CD4-positive, alpha-beta T cell treated with Interleukin-10 for 1 hour (primary cell): ENCODE measurements at regions not wholly inside any gene's neighbourhood (a gene's known extent, or its start where the extent isn't known, plus 50 kb on each side); places are given as distances from the start of the nearest gene placed in this dataset.

Experiments used
- DNase-seq: peaks from one replicate; pipeline ENCODE4 v3.0.0-alpha.2; 2020

- DNase-seq: no peak
These were observed 58.3 kb upstream of the PPARA start for GRCh38 chr22:46092011-46092410.

GRCh38 chr22:46092670-46093410, 57.5 kb upstream of the PPARA start:
- DNase-seq: no peak

DNA sequence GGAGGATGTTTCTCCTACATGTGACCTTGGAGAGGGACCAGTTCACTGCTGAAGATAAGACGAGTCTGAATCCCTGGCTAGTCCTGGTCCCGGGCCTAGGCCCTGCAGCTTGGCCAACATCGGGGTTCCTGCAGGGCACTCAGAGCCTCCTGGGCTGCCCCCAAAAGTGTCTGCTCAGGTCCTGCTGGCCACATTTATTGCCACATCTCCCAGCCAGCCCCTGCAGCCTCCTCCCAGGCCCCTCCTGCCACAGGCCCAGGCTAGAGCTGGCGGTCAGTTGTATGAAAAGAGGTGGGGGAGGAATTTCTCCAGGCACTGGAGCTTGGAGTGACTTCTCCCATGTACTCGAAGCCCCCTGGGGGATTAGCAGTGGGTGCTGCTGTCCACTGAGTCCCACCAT, 56.5 kb upstream of the PPARA start:
- no peak for DNase-seq

DNA sequence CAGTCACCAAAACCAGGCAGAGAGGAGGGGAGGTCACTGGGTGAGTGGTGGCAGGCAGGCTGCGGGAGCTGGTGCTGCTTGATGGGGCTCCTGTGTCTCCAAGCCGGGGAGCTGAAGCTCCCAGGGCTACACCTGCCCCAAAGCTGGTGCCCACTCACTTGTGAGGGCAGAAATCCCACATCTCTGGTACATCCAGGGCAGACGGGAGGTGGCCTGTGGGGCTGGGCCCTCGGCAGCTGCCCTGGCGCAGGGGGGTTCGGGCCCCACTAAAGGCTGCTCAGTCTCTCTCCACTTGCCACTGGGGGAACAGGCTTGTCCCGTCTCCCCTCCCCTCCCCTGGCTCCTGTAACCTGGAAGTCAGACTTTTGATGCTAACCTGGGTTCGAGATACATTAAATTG, 55.6 kb upstream of the PPARA start:
- DNase-seq: no peak

DNA sequence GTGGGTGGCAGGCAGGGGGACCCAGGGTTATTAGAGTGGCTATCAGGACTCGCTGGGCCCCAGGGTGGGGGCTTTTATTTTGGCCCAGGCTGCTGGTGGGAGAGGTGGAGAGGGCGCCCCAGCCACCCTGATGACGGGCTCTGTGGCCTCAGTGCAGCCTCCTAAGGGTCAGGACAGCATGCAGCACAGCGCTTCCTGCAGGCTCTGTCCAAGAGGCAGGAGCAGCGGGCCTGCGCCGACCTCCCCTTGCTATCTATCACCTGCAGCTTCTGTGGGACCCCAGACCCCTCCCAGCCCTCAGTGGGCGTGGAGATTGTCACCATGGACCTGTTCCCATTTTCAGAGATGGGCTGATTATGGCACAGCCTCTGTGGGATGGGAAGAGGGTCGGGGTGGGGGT, 54.3 kb upstream of the PPARA start:
- DNase-seq: no peak

- DNase-seq: no peak
These were observed 53.6 kb upstream of the PPARA start for GRCh38 chr22:46096706-46097230.

- no peak for DNase-seq
These were observed 52.9 kb upstream of the PPARA start for GRCh38 chr22:46097268-46097900.

DNA sequence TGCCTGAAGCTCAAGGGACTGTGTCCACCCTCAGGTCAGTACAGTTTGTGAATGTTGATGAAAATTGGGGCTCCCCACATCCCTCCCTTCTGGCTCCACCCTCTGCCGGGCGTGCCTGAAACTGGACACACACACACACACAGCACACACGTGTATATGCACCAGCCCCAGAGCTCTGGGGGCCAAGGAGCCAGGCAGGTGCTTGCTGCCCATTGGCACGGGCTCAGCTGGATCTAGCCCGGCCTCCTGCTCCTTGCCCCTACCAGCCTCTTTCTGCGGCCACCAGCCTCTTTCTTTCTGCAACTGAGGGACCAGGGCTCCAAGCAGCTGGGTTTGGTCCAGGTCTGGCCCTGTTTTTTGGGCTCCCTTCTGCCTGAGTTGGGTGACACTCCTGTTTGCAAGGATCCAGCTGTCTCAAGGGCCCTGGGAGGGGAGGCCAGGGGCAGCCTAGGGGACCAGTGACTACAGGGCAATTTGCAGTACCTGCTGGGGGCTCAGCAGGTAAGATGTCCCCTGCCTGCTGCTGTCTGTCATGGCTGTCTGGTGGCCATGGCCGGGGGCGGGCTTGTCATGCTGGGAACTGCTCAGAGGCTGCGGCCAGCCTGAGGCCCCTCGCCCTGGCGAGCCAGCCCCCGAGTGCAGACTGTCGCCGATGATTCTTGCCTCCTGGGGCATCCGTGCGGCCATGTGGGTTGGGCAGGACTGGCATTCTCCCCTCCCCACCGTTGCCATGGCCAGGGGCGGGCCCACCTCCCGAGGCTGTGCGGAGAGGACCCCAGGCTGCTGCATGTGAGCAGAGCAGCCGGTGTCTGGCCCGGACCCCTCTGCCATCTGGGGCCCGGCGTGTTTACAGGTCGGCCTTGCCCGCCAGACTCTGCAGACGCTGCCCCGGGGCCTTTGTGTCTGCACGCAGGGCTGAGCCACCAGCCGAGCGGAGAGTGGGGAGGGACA, 51.5 kb upstream of the PPARA start:
- no peak for DNase-seq

- DNase-seq: no peak
These were observed 50.6 kb upstream of the PPARA start for GRCh38 chr22:46099740-46100139.

DNA sequence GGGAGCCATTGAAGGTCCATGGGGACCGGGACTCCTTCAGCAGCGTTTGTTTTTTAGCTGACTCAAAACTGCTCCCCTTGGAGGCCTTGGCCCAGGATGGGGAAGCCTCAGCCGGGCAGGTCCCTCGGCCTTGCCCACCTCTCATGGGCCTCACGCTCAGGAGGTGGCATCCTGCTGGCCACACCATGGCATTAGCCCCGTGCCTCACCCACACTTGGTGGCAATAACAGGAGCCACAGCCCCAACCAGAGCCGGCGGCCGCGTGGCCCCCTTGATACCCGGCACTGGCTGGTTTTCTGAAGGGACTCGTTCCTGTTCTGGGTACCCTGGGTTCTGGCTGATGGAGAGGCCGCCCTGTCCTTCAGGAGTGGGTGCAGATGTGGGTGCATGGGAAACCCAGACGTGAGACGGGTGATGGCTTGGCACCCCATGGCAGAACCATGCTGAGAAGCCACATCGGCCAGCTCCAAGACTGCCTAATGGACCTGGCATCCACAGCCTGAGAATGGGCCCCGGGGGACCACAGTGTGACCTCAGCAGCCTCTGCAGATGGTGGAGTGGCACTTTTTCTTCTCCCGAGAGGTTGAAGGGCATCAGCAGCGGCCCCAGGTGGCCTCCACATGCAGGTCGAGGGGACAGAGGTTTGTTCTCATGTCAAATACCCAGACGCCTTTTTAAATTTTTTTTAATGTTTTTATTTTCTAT, 49.8 kb upstream of the PPARA start:
- no peak for DNase-seq
